GOT3 (cell line): ENCODE measurements at regions not wholly inside any gene's neighbourhood (a gene's known extent, or its start where the extent isn't known, plus 50 kb on each side); places are given as distances from the start of the nearest gene placed in this dataset.

Source experiments
- DNase-seq: peaks from one replicate; lab custom pipeline; 2025; ENCODE audit warnings: mixed read lengths; lab: John Stamatoyannopoulos, UW

DNA sequence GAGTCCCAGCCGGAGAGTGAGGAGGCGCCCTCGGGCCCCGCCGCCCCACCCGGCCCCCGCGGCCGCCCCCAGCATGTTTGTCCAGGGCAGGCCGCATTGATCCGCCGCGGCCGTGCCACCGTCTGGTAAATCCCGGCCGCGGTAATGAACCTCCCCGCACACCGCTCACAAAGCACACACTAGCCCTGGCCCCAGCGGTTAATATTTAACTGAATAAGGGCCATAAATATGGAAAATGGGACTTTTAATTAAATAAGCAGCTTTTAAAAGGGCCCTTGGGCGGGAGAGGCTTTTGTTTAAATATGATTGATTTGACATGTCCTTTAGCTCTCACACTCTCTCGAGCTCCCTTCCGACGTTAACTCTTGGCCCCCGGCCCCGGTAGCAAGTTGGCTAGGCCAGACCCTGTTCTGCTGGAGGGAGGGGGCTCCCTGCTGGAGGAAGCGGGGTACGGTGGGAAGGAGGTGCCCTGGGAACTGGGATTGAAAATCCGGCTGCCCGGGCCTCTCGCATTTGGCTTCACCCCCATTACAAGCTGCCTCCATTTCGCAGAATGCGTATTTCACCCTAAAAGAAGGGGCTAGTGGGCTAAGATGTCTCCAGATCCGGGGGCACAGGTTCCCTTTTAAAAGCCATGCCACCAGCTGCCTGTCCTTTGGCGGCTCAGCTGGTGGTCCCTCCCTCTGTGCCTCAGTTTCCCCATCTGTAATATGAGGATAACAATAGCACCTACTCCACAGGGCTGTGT is 199.8 kb downstream of the RBM19 start:
- DNase-seq, result no peak

GRCh38 chr12:113764661-113765060 is 201.5 kb downstream of the RBM19 start:
- DNase-seq, result no peak

GRCh38 chr12:113762882-113763816 is 203.0 kb downstream of the RBM19 start:
- no peak for DNase-seq

DNA sequence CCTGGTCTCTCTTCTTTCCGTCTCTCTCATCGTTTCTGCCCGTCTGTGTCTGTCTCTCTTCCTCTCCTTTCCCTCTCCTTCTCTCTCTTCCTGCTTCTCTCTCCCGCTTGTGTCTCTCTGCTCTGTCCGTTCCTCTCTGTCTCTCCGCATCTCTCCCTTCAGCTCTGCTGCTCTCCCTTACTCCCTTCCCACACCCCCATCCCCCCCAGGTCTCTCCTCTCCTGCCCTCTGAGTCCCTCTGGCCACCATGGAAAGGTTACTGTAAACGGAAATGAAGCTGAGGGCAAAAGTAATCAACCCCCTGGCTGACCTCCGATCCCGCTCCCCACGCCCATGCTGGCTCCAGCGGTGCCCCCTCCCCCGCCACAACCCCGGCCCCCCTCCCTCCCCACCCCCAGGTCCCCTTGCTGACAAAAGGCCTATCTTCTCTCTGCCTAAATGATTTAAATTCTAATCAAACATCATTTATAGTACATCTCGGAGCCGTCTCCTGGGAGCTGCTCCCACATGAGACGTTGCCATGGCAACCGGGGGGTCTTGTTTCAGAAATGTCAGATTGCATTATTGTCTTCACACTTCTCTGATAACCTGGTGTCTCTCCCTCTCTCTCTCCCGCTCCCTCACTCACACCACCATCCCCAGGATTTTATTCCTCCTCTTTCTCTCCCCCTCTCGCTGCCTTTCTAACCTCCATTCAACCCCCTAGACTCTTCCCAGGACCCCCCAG is 203.8 kb downstream of the RBM19 start:
- DNase-seq, result no peak

- DNase-seq, result no peak
These were observed 207.0 kb downstream of the RBM19 start for GRCh38 chr12:113759135-113759534.

- no peak for DNase-seq
These were observed 207.8 kb downstream of the RBM19 start for GRCh38 chr12:113758165-113758924.

- DNase-seq, result no peak
These were observed 208.7 kb downstream of the RBM19 start for GRCh38 chr12:113757221-113758002.

- no peak for DNase-seq
These were observed 209.5 kb downstream of the RBM19 start for GRCh38 chr12:113756609-113757008.

GRCh38 chr12:113755098-113755497 is 211.0 kb downstream of the RBM19 start:
- no peak for DNase-seq

- DNase-seq, result no peak
These were observed 214.6 kb downstream of the RBM19 start for GRCh38 chr12:113751513-113751912.

GRCh38 chr12:113749433-113749815 is 216.7 kb downstream of the RBM19 start:
- no peak for DNase-seq

- DNase-seq, result no peak
These were observed 217.3 kb downstream of the RBM19 start for GRCh38 chr12:113748707-113749432.

GRCh38 chr12:113747017-113747416 is 219.1 kb downstream of the RBM19 start:
- DNase-seq, result no peak

- DNase-seq, result no peak
These were observed 221.2 kb downstream of the RBM19 start for GRCh38 chr12:113744802-113745395.

GRCh38 chr12:113742801-113743200 is 223.3 kb downstream of the RBM19 start:
- no peak for DNase-seq

GRCh38 chr12:113740699-113741098 is 225.4 kb downstream of the RBM19 start:
- DNase-seq, result no peak

- no peak for DNase-seq
These were observed 231.0 kb downstream of the RBM19 start for GRCh38 chr12:113735131-113735530.

DNA sequence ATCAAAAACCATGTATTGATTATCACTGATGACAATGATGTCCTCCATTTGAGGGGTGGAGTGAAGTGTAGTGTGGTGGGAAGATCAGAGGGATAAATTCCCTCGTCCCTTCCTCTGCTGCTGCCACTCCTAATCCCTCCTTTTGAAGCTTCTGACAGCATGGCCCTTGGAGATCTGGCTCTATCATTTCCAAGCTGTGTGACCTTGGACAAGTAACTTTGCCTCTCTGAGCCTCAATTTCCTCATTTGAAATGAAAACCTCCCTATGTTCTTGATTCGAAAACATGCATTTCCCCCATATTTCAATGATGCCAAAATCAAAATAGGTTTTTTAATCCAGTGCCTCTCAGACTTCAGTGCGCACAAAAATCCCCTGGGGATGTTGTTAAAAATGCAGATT is 231.6 kb downstream of the RBM19 start:
- no peak for DNase-seq

- no peak for DNase-seq
These were observed 233.2 kb downstream of the RBM19 start for GRCh38 chr12:113732916-113733315.

DNA sequence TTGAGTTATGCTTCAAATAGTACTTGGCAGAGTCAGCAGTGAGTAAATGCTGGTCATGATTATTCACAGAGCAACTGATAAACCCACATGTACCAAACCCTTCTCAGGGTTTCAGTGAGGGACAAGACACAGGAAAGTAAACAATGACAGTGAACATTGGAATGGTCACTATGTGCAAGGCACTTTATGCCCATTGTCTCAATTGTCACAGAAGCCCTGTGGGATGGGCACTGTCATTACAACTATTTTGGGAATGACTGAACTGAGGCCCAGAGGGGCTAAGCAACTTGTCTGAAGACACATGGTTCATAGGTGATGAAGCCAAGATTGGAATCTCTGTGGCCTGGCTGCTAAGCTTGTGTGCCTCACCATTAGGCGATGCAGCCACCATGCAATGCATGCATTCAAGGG is 238.5 kb downstream of the RBM19 start:
- DNase-seq, result no peak
